ENCODE measurements at regions not wholly inside any gene's neighbourhood (a gene's known extent, or its start where the extent isn't known, plus 50 kb on each side); places are given as distances from the start of the nearest gene placed in this dataset.

GRCh38 chr9:87085073-87085472 is 137.8 kb upstream of the GAS1 start:
- Histone ChIP-seq H3K9me3 (peaks cover 0 to 12% (median under 1%) of the 10 kb centered on the region in 8 donors), H3K27ac (no peak overlapping the region), H3K27me3 (replicated peaks in 1 of 7) (no peaks in the 10 kb centered on the region), H3K4me1 (no peaks in the 10 kb centered on the region), H3K4me3 (no peak overlapping the region), H3K36me3 (no peaks in the 10 kb centered on the region)
- WGBS, 5 donors, result 91 to 96% (median 95%) methylated on average over 27 of the region's 27 CpGs
- no peak for DNase-seq
- TF ChIP-seq POLR2AphosphoS5 (IDR thresholded peaks at IDR 0.05) (no peak), CTCF (IDR thresholded peaks at IDR 0.05 in 8 of 11, conservative IDR thresholded peaks at IDR 0.05 in 3 of 11) (no peak), POLR2A (IDR thresholded peaks at IDR 0.05) (no peak)
- intact Hi-C loops (cut with DNase I; ENCODE audit: low total_unique reads), result no loop called here

GRCh38 chr9:87085521-87085920 is 138.2 kb upstream of the GAS1 start:
- peaks cover 0 to 12% (median 0%) of the 10 kb centered on the region in 8 donors for H3K9me3 ChIP-seq
- no peaks in the 10 kb centered on the region for H3K4me1 ChIP-seq
- no peak for DNase-seq
- H3K27ac ChIP-seq, result no peak overlapping the region
- no peaks in the 10 kb centered on the region for H3K36me3 ChIP-seq
- no peaks in the 10 kb centered on the region for H3K27me3 ChIP-seq (replicated peaks in 1 of 7)
- no peak for TF ChIP-seq POLR2A (IDR thresholded peaks at IDR 0.05)
- no peak for TF ChIP-seq POLR2AphosphoS5 (IDR thresholded peaks at IDR 0.05)
- no peak for TF ChIP-seq CTCF (IDR thresholded peaks at IDR 0.05 in 8 of 11, conservative IDR thresholded peaks at IDR 0.05 in 3 of 11)
- H3K4me3 ChIP-seq, result no peak overlapping the region
- WGBS, 5 donors, result 73 to 88% (median 83%) methylated on average over 9 of the region's 9 CpGs
- intact Hi-C loops (cut with DNase I; ENCODE audit: low total_unique reads), result no loop called here

- intact Hi-C loops (cut with DNase I; ENCODE audit: low total_unique reads), result no loop called here
- TF ChIP-seq POLR2A (IDR thresholded peaks at IDR 0.05), result no peak
- TF ChIP-seq POLR2AphosphoS5 (IDR thresholded peaks at IDR 0.05), result no peak
- no peak for TF ChIP-seq CTCF (IDR thresholded peaks at IDR 0.05 in 8 of 11, conservative IDR thresholded peaks at IDR 0.05 in 3 of 11)
- no peaks in the 10 kb centered on the region for H3K27me3 ChIP-seq (replicated peaks in 1 of 7)
These were observed 139.0 kb upstream of the GAS1 start for GRCh38 chr9:87086221-87086818.

GRCh38 chr9:87087197-87087596 is 139.9 kb upstream of the GAS1 start:
- intact Hi-C loops (cut with DNase I; ENCODE audit: low total_unique reads), result no loop called here
- TF ChIP-seq CTCF (IDR thresholded peaks at IDR 0.05 in 8 of 11, conservative IDR thresholded peaks at IDR 0.05 in 3 of 11) (no peak), POLR2AphosphoS5 (IDR thresholded peaks at IDR 0.05) (no peak), POLR2A (IDR thresholded peaks at IDR 0.05) (no peak)
- no peaks in the 10 kb centered on the region for H3K4me1 ChIP-seq
- peaks cover 0 to 12% (median 0%) of the 10 kb centered on the region in 8 donors for H3K9me3 ChIP-seq
- H3K4me3 ChIP-seq, result no peak overlapping the region
- H3K36me3 ChIP-seq, result no peaks in the 10 kb centered on the region
- H3K27me3 ChIP-seq (replicated peaks in 1 of 7), result no peaks in the 10 kb centered on the region
- no peak for DNase-seq
- no peak overlapping the region for H3K27ac ChIP-seq

More at GRCh38 chr9:87086221-87086818, 139.0 kb upstream of the GAS1 start:
- H3K4me3 ChIP-seq, result no peak overlapping the region
- peaks cover 0 to 12% (median 0%) of the 10 kb centered on the region in 8 donors for H3K9me3 ChIP-seq
- H3K36me3 ChIP-seq, result no peaks in the 10 kb centered on the region
- H3K4me1 ChIP-seq, result no peaks in the 10 kb centered on the region
- 83 to 92% (median 87%) methylated on average over 8 of the region's 8 CpGs for WGBS, 5 donors
- no peak overlapping the region for H3K27ac ChIP-seq
- no peak for DNase-seq
